IMR-90 (cell line): ENCODE measurements at regions not wholly inside any gene's neighbourhood (a gene's known extent, or its start where the extent isn't known, plus 50 kb on each side); places are given as distances from the start of the nearest gene placed in this dataset.

Experiments
- ATAC-seq: fragments of 200-7000 bp; cut with Tn5 transposase; 2 replicates; pipeline ENCODE4 v1.9.1; 2020; ENCODE audit warnings: low read depth, mild to moderate bottlenecking, moderate library complexity
- BruUV-seq: library from RNA; stranded (reverse); fragments of 400-500 nt; replicated peaks from 2 replicates; lab custom pipeline; 2021; lab: Mats Ljungman, UMichigan
- CTCF ChIA-PET: fragments of 300-600 bp; formaldehyde crosslinking; extraction: SDS; loops from one replicate; lab custom pipeline; 2021; ENCODE audit warnings: antibody characterized with exemption; lab: Yijun Ruan, JAX
- POLR2A ChIA-PET: fragments of 300-600 bp; sonication (Branson Sonifier 250); formaldehyde crosslinking; loops from one replicate; lab custom pipeline; 2022; ENCODE audit warnings: antibody characterized with exemption; ENCODE audit not compliant: unreplicated experiment; lab: Charles Lee
- DNase-seq: peaks from one replicate; pipeline ENCODE4 v3.0.0; 2013
- H2AFZ ChIP-seq: replicated peaks from 2 replicates; pipeline ENCODE3; 2013; ENCODE audit warnings: low read length, mild to moderate bottlenecking; ENCODE audit not compliant: poor library complexity
- H2AK5ac ChIP-seq: 2 replicates; pipeline ENCODE4 v1.6.1; 2013; ENCODE audit warnings: low read depth, low read length, inconsistent platforms
- H2AK9ac ChIP-seq: replicated peaks from 2 replicates; pipeline ENCODE3; 2013; ENCODE audit warnings: mild to moderate bottlenecking, low read depth, low read length, moderate library complexity; ENCODE audit not compliant: poor library complexity
- H2BK120ac ChIP-seq: 2 replicates; pipeline ENCODE4 v1.6.1; 2013; ENCODE audit warnings: low read depth, low read length, inconsistent platforms
- H2BK15ac ChIP-seq: 3 replicates; pipeline ENCODE4 v1.6.1; 2013; ENCODE audit warnings: low read depth, low read length, inconsistent platforms
- H2BK20ac ChIP-seq: 2 replicates; pipeline ENCODE4 v1.6.1; 2013; ENCODE audit warnings: low read depth, mild to moderate bottlenecking, inconsistent platforms, low read length, moderate library complexity
- H2BK5ac ChIP-seq: 2 replicates; pipeline ENCODE4 v1.6.1; 2013; ENCODE audit warnings: mild to moderate bottlenecking, low read depth, low read length, inconsistent platforms; ENCODE audit not compliant: poor library complexity, severe bottlenecking
- H3K14ac ChIP-seq: replicated peaks from 2 replicates; pipeline ENCODE4 v1.6.1; 2013; ENCODE audit warnings: low read depth, low read length, inconsistent platforms
- H3K18ac ChIP-seq: 2 replicates; pipeline ENCODE4 v1.6.1; 2013; ENCODE audit warnings: low read depth, low read length, control low read depth
- H3K23ac ChIP-seq: 2 replicates; pipeline ENCODE4 v1.6.1; 2013; ENCODE audit warnings: low read depth, low read length, inconsistent platforms
- H3K27ac ChIP-seq: 2 replicates; pipeline ENCODE4 v1.5.1; 2013; ENCODE audit warnings: mild to moderate bottlenecking, control low read depth, low read length; ENCODE audit not compliant: insufficient read depth
- H3K27me3 ChIP-seq: 2 replicates; pipeline ENCODE4 v1.6.1; 2013; ENCODE audit warnings: low read length; ENCODE audit not compliant: control insufficient read depth, insufficient read depth
- H3K36me3 ChIP-seq: 2 replicates; pipeline ENCODE4 v1.6.1; 2013; ENCODE audit warnings: low read length, mixed read lengths; ENCODE audit not compliant: control insufficient read depth, insufficient read depth
- H3K4ac ChIP-seq: 2 replicates; pipeline ENCODE4 v1.6.1; 2013; ENCODE audit warnings: low read depth, low read length, inconsistent platforms
- H3K4me1 ChIP-seq: 2 replicates; pipeline ENCODE4 v1.6.1; 2013; ENCODE audit warnings: low read length, mixed read lengths; ENCODE audit not compliant: control insufficient read depth, insufficient read depth
- H3K4me2 ChIP-seq: 2 replicates; pipeline ENCODE4 v1.6.1; 2013; ENCODE audit warnings: low read depth, mild to moderate bottlenecking, control low read depth, low read length, moderate library complexity
- H3K4me3 ChIP-seq: 2 replicates; pipeline ENCODE4 v1.5.1; 2013; ENCODE audit warnings: low read depth, mild to moderate bottlenecking, control low read depth, low read length, moderate library complexity; ENCODE audit not compliant: insufficient read depth
- H3K56ac ChIP-seq: 2 replicates; pipeline ENCODE4 v1.6.1; 2013; ENCODE audit warnings: low read length, inconsistent platforms; ENCODE audit not compliant: insufficient read depth; ENCODE audit errors: extremely low read depth
- H3K79me1 ChIP-seq, 2 experiments: 2 replicates each; pipeline ENCODE4 v1.6.1; 2013; ENCODE audit warnings: low read length in 2 of 2, inconsistent platforms in 1 of 2, low read depth in 1 of 2
- H3K9ac ChIP-seq: 2 replicates; pipeline ENCODE4 v1.6.1; 2013; ENCODE audit warnings: low read depth, low read length, control low read depth
- H3K9me1 ChIP-seq: 2 replicates; pipeline ENCODE4 v1.6.1; 2013; ENCODE audit warnings: low read length, inconsistent platforms; ENCODE audit not compliant: insufficient read depth
- H3K9me3 ChIP-seq: 2 replicates; pipeline ENCODE4 v1.6.1; 2013; ENCODE audit warnings: low read length; ENCODE audit not compliant: control insufficient read depth, insufficient read depth
- H4K20me1 ChIP-seq: 2 replicates; pipeline ENCODE4 v1.6.1; 2013; ENCODE audit warnings: low read length, inconsistent platforms; ENCODE audit not compliant: insufficient read depth
- H4K5ac ChIP-seq: 2 replicates; pipeline ENCODE4 v1.6.1; 2013; ENCODE audit warnings: mild to moderate bottlenecking, low read depth, low read length, control low read depth
- H4K8ac ChIP-seq, 2 experiments: 2 replicates each; pipeline ENCODE4 v1.6.1; 2013; ENCODE audit warnings: low read depth in 2 of 2, low read length in 2 of 2, control low read depth in 1 of 2, inconsistent platforms in 1 of 2
- H4K91ac ChIP-seq: 2 replicates; pipeline ENCODE4 v1.6.1; 2013; ENCODE audit warnings: low read depth, low read length, inconsistent platforms; ENCODE audit not compliant: insufficient read depth
- BHLHE40 ChIP-seq: fragments of 150-350 bp; IDR thresholded peaks from 2 replicates; pipeline ENCODE4 v1.6.1; 2016; ENCODE audit warnings: mild to moderate bottlenecking, low read depth, low read length
- CEBPB ChIP-seq: IDR thresholded peaks from 2 replicates; pipeline ENCODE4 v1.6.1; 2012; ENCODE audit warnings: low read depth, low read length, improper control_type of control experiment
- MAFK ChIP-seq: IDR thresholded peaks from 2 replicates; pipeline ENCODE4 v1.6.1; 2012; ENCODE audit warnings: low read depth, low read length, improper control_type of control experiment
- MXI1 ChIP-seq: IDR thresholded peaks from 2 replicates; pipeline ENCODE4 v1.6.1; 2012; ENCODE audit warnings: low read depth, mild to moderate bottlenecking, low read length, moderate library complexity, borderline replicate concordance
- RCOR1 ChIP-seq: IDR thresholded peaks from 2 replicates; pipeline ENCODE4 v1.6.1; 2012; ENCODE audit warnings: mild to moderate bottlenecking, low read length, improper control_type of control experiment; ENCODE audit not compliant: insufficient replicate concordance
- SMC3 ChIP-seq: fragments of 150-350 bp; IDR thresholded peaks from 2 replicates; pipeline ENCODE4 v1.6.1; 2016; ENCODE audit warnings: low read depth, mild to moderate bottlenecking, antibody characterized with exemption, low read length, moderate library complexity
- USF2 ChIP-seq: fragments of 150-350 bp; IDR thresholded peaks from 2 replicates; pipeline ENCODE4 v1.6.1; 2017; ENCODE audit warnings: mild to moderate bottlenecking, antibody characterized with exemption, low read length, low read depth
- WGBS, 2 experiments: methylation state at CpG; one replicate each; pipeline versions ENCODE4 v1.1.5 to v1.1.7; 2013; ENCODE audit warnings: missing lambda C conversion rate in 2 of 2; ENCODE audit not compliant: insufficient read length in 1 of 2; ENCODE audit errors: extremely low coverage in 2 of 2; 5-methylcytosine and 5-hydroxymethylcytosine counted together
- dilution Hi-C: fragments of 300-500 bp; cut with HindIII; formaldehyde crosslinking; loops from one replicate; pipeline ENCODE4 v1.14.3; 2018; ENCODE audit warnings: low sequenced_read_pairs; ENCODE audit not compliant: unreplicated experiment
- in situ Hi-C: fragments of 300-500 bp; cut with MboI; formaldehyde crosslinking; loops from 3 replicates; pipeline ENCODE4 v1.14.3; 2019; ENCODE audit warnings: low sequenced_read_pairs, inconsistent platforms, mixed read lengths
- intact Hi-C: fragments of 100-400 bp; cut with micrococcal nuclease; formaldehyde crosslinking; loops from 2 replicates; pipeline ENCODE4 v1.10.0; 2022
- TF ChIP-seq, protein P1 (sequence below): fragments of 150-350 bp; IDR thresholded peaks from 2 replicates; pipeline ENCODE4 v1.6.1; 2016; ENCODE audit warnings: low read depth, mild to moderate bottlenecking, low read length, moderate library complexity, borderline replicate concordance

DNA sequence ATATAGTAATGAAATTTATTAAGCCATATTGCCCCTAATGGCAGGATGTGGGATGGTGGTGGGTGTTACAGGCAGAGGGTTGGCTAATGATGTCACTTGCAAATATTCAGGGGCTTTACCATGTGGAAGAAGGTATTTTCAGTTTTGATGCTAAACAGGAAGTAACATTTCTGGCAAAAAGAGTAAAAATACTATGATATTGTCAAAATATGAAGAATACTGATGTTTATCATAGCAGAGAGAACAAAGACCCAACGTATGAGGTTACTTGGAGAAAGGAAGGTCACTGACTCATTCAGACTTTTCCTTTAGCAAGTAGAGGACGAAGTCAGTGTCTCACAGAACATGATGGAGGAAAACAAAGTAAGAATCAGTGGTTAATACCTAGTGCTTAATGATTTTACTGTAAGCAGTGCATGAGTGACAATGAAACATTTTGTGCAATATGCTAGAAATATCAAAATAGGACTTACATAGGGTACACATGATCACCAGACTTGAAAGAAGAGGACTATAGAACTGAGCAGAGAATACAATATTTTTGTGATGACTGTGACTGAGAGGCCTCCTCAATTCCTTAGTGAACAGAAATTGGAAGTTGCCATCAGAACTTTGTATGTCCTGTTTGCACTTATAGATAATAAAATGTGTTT lies 89.7 kb upstream of the STEAP4 start:
- Histone ChIP-seq H2AK9ac (no peak overlapping the region), H4K91ac (no peak overlapping the region), H2BK5ac (no peak overlapping the region), H3K9me3 (no peaks in the 10 kb centered on the region; the same call in 1 of the 2 replicates), H3K4me3 (no peak overlapping the region), H3K4me2 (no peak overlapping the region), H3K36me3 (no peaks in the 10 kb centered on the region), H3K4me1 (no peaks in the 10 kb centered on the region), H3K23ac (no peak overlapping the region), H3K56ac (no peak overlapping the region), H3K4ac (no peak overlapping the region), H4K20me1 (no peaks in the 10 kb centered on the region), H3K9me1 (no peaks in the 10 kb centered on the region), H2BK120ac (no peak overlapping the region), H4K5ac (no peak overlapping the region), H2AFZ (no peak overlapping the region), H3K14ac (no peak overlapping the region), H3K79me1 (no peaks in the 10 kb centered on the region), H3K18ac (no peak overlapping the region), H4K8ac (no peak overlapping the region), H2BK20ac (no peak overlapping the region), H2AK5ac (no peak overlapping the region), H3K9ac (no peak overlapping the region), H3K27ac (no peak overlapping the region), H2BK15ac (no peak overlapping the region), H3K27me3 (no peaks in the 10 kb centered on the region)
- CTCF ChIA-PET: no interaction called here
- intact Hi-C loops (no loop called here), in situ Hi-C loops (no loop called here), dilution Hi-C loops (no loop called here)
- POLR2A ChIA-PET: no interaction called here
- DNase-seq (no peak), ATAC-seq (no peak)
- TF ChIP-seq CEBPB (no peak), BHLHE40 (no peak), MXI1 (no peak), MAFK (no peak), SMC3 (no peak), USF2 (no peak), RCOR1 (no peak)
- TF ChIP-seq, protein P1, sequence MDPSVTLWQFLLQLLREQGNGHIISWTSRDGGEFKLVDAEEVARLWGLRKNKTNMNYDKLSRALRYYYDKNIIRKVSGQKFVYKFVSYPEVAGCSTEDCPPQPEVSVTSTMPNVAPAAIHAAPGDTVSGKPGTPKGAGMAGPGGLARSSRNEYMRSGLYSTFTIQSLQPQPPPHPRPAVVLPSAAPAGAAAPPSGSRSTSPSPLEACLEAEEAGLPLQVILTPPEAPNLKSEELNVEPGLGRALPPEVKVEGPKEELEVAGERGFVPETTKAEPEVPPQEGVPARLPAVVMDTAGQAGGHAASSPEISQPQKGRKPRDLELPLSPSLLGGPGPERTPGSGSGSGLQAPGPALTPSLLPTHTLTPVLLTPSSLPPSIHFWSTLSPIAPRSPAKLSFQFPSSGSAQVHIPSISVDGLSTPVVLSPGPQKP: no peak
- no TSS peak for BruUV-seq
- no CpG with 5 or more reads among the region's 2 CpGs for WGBS, 2 experiments
